Common myeloid progenitor, CD34-positive (primary cell): ENCODE measurements at regions not wholly inside any gene's neighbourhood (a gene's known extent, or its start where the extent isn't known, plus 50 kb on each side); places are given as distances from the start of the nearest gene placed in this dataset.

Experiments used
- CTCF ChIA-PET: fragments of 350-600 bp; sonication (Branson Sonifier 250); formaldehyde crosslinking; loops from one replicate; lab custom pipeline; 2021; ENCODE audit warnings: antibody characterized with exemption; lab: Charles Lee
- POLR2A ChIA-PET: fragments of 350-600 bp; sonication (Branson Sonifier 250); formaldehyde crosslinking; loops from one replicate; lab custom pipeline; 2021; ENCODE audit warnings: antibody characterized with exemption; lab: Charles Lee
- DNase-seq, 3 donors: peaks; one replicate each; pipeline versions ENCODE4 v3.0.0 to v3.0.0-alpha.2; 2013
- H3K27ac ChIP-seq, 2 experiments: 1 replicate in 1 of 2; 2 replicates in 1 of 2; pipeline ENCODE4 v1.7.0; 2013; ENCODE audit warnings: inconsistent platforms in 2 of 2, low read length in 2 of 2, mild to moderate bottlenecking in 2 of 2, low read depth in 1 of 2, moderate library complexity in 1 of 2; ENCODE audit not compliant: severe bottlenecking in 2 of 2, insufficient read depth in 1 of 2, poor library complexity in 1 of 2
- H3K27me3 ChIP-seq, 5 experiments: replicated peaks in 2 of 5; 1 replicate in 3 of 5; 2 replicates in 2 of 5; pipeline versions ENCODE4 v1.6.1 to v1.7.0; 2013; ENCODE audit warnings: low read length in 4 of 5, mild to moderate bottlenecking in 2 of 5, moderate library complexity in 2 of 5, inconsistent platforms in 1 of 5; ENCODE audit not compliant: insufficient read depth in 5 of 5, control insufficient read depth in 4 of 5
- H3K36me3 ChIP-seq, 4 experiments: 1 replicate in 2 of 4; 2 replicates in 2 of 4; pipeline versions ENCODE4 v1.6.1 to v1.7.0; 2013; ENCODE audit warnings: low read length in 3 of 4, control low read depth in 1 of 4, mild to moderate bottlenecking in 1 of 4; ENCODE audit not compliant: control insufficient read depth in 4 of 4, insufficient read depth in 4 of 4
- H3K4me1 ChIP-seq, 4 experiments: 1 replicate in 3 of 4; 2 replicates in 1 of 4; pipeline versions ENCODE4 v1.6.1 to v1.7.1; 2013; ENCODE audit warnings: low read length in 3 of 4, mild to moderate bottlenecking in 3 of 4, control low read depth in 1 of 4, inconsistent platforms in 1 of 4, moderate library complexity in 1 of 4; ENCODE audit not compliant: control insufficient read depth in 4 of 4, insufficient read depth in 4 of 4; ENCODE audit errors: control extremely low read depth in 1 of 4
- H3K4me3 ChIP-seq, 7 experiments: 1 replicate in 4 of 7; 2 replicates in 3 of 7; pipeline versions ENCODE4 v1.5.1 to v1.7.0; 2013; ENCODE audit warnings: mild to moderate bottlenecking in 7 of 7, low read length in 6 of 7, moderate library complexity in 6 of 7, inconsistent platforms in 2 of 7, low read depth in 2 of 7, control low read depth in 1 of 7; ENCODE audit not compliant: insufficient read depth in 4 of 7, control insufficient read depth in 1 of 7; ENCODE audit errors: extremely low read depth in 1 of 7
- H3K9me3 ChIP-seq, 5 experiments: 1 replicate in 4 of 5; 2 replicates in 1 of 5; pipeline versions ENCODE4 v1.6.1 to v1.7.1; 2013; ENCODE audit warnings: low read length in 4 of 5, mild to moderate bottlenecking in 2 of 5, inconsistent platforms in 1 of 5, low read depth in 1 of 5, moderate library complexity in 1 of 5; ENCODE audit not compliant: control insufficient read depth in 4 of 5, insufficient read depth in 2 of 5; ENCODE audit errors: control extremely low read depth in 1 of 5
- WGBS: methylation state at CpG from one replicate; pipeline ENCODE4 v1.1.5; 2013; ENCODE audit not compliant: insufficient coverage; 5-methylcytosine and 5-hydroxymethylcytosine counted together

DNA sequence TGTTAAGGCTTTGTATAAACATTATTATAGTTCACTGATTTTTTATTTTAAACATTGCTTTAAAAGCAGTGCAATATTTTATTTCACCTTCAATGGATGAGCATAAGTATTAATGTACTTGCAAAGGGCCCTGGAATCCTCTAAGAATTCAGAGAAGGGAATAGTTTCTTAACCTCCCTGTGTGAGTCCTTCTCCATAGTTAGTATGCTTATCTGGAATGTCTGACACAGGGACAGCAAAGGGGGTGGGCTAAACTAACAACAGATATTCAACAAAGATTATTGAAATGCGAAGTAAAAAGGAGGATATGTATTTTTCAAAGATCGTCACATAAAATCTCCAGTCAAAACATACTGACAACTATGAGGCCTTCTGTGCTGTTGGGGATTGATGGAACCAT, 300.4 kb downstream of the CENPW start:
- H3K9me3 ChIP-seq: no peaks in the 10 kb centered on the region
- CTCF ChIA-PET: no interaction called here
- no peak overlapping the region for H3K27ac ChIP-seq
- no peaks in the 10 kb centered on the region for H3K27me3 ChIP-seq
- no peaks in the 10 kb centered on the region for H3K36me3 ChIP-seq
- H3K4me1 ChIP-seq: no peaks in the 10 kb centered on the region
- no CpG with 5 or more reads among the region's 2 CpGs for WGBS
- no peak for DNase-seq
- POLR2A ChIA-PET: no interaction called here
- no peak overlapping the region for H3K4me3 ChIP-seq

DNA sequence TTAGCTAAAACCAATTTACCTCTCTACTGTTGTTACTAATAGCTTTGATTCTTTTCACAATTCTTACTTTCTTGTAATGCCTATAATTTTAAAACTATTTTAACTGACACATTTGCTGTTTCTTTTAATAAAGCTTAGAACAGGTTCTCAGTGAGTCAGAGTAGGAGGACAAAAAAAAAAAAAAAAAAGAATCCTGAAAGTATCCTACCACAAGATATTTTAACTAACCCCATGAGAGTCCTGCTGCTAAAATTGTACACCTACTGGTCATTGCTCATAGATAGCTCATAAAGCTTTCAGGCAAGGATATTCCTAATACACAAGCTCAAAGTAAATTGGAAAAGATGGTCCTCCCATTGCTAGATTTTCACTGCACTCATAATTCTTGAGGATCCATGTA, 301.0 kb downstream of the CENPW start:
- Histone ChIP-seq H3K36me3 (no peaks in the 10 kb centered on the region), H3K4me3 (no peak overlapping the region), H3K4me1 (no peaks in the 10 kb centered on the region), H3K27me3 (no peaks in the 10 kb centered on the region), H3K9me3 (no peaks in the 10 kb centered on the region), H3K27ac (no peak overlapping the region)
- ChIA-PET POLR2A (no interaction called here), CTCF (no interaction called here)
- no peak for DNase-seq

GRCh38 chr6:126641641-126642040, 301.7 kb downstream of the CENPW start:
- H3K4me1 ChIP-seq: no peaks in the 10 kb centered on the region
- no peak for DNase-seq
- H3K36me3 ChIP-seq: no peaks in the 10 kb centered on the region
- H3K4me3 ChIP-seq: no peak overlapping the region
- no peaks in the 10 kb centered on the region for H3K27me3 ChIP-seq
- POLR2A ChIA-PET: no interaction called here
- CTCF ChIA-PET: no interaction called here
- no peak overlapping the region for H3K27ac ChIP-seq
- H3K9me3 ChIP-seq: no peaks in the 10 kb centered on the region
- no CpG with 5 or more reads among the region's 1 CpG for WGBS

- no peak for DNase-seq
- 93% methylated on average over 21 of the region's 33 CpGs for WGBS
- Histone ChIP-seq H3K9me3 (peaks cover 0 to under 1% (median 0%) of the 10 kb centered on the region in 5 experiments), H3K36me3 (no peaks in the 10 kb centered on the region), H3K27me3 (no peaks in the 10 kb centered on the region), H3K27ac (no peak overlapping the region), H3K4me1 (no peaks in the 10 kb centered on the region), H3K4me3 (no peak overlapping the region)
- ChIA-PET CTCF (no interaction called here), POLR2A (no interaction called here)
These were observed 303.4 kb downstream of the CENPW start for GRCh38 chr6:126643352-126643751.

DNA sequence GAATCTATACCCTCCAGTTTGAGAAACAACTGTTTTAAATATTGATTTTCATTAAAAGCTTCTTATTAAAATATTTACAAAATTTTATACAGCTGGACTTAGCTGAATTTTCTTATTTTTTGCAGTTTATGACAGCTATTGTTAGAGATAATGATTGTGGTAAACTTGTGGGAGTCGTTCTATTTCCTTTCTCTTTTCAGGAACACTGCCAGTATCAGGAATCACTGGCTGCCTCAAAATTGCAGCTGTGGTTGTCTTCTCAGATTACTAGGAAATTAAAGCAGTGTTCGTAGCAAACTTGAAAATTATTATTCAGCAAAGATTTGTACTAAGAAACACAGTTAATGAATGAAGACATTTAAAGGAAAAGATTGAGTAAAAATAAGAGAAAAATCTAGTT, 311.0 kb downstream of the CENPW start:
- Histone ChIP-seq H3K36me3 (no peaks in the 10 kb centered on the region), H3K4me1 (no peaks in the 10 kb centered on the region), H3K4me3 (no peak overlapping the region), H3K27me3 (peaks cover 0 to 2% (median 0%) of the 10 kb centered on the region in 5 experiments), H3K9me3 (peaks cover 0 to 6% (median 0%) of the 10 kb centered on the region in 5 experiments), H3K27ac (no peak overlapping the region)
- ChIA-PET CTCF (no interaction called here), POLR2A (no interaction called here)
- no peak for DNase-seq
- 0% methylated on average over 1 of the region's 2 CpGs for WGBS

GRCh38 chr6:126657561-126658175, 317.8 kb downstream of the CENPW start:
- POLR2A ChIA-PET: no interaction called here
- CTCF ChIA-PET: interaction anchor here (1.2 to 1.4 kb wide), 2 partner anchors 12 to 620 kb away, joined by 3 to 5 read pairs; no protein-coding TSS in a partner anchor

GRCh38 chr6:126660376-126660775, 320.5 kb downstream of the CENPW start:
- Histone ChIP-seq H3K9me3 (no peaks in the 10 kb centered on the region), H3K27me3 (no peaks in the 10 kb centered on the region), H3K4me1 (no peaks in the 10 kb centered on the region), H3K4me3 (no peak overlapping the region), H3K36me3 (no peaks in the 10 kb centered on the region), H3K27ac (no peak overlapping the region)
- CTCF ChIA-PET: no interaction called here
- no CpG with 5 or more reads among the region's 1 CpG for WGBS
- no peak for DNase-seq
- POLR2A ChIA-PET: no interaction called here

More at GRCh38 chr6:126657561-126658175, 317.8 kb downstream of the CENPW start:
- H3K4me3 ChIP-seq: no peak overlapping the region
- DNase-seq: peak; percentile 9 to 41 (median 33)
- no peaks in the 10 kb centered on the region for H3K27me3 ChIP-seq
- peaks cover 0 to 6% (median 0%) of the 10 kb centered on the region in 5 experiments for H3K9me3 ChIP-seq
- WGBS: no CpG with 5 or more reads among the region's 3 CpGs
- no peaks in the 10 kb centered on the region for H3K36me3 ChIP-seq
- H3K27ac ChIP-seq: no peak overlapping the region
- H3K4me1 ChIP-seq: no peaks in the 10 kb centered on the region
